ENCODE measurements at regions not wholly inside any gene's neighbourhood (a gene's known extent, or its start where the extent isn't known, plus 50 kb on each side); places are given as distances from the start of the nearest gene placed in this dataset.

GRCh38 chr12:7582796-7583195 lies 79.2 kb upstream of the CD163 start:
- TF ChIP-seq SAFB2 (IDR thresholded peaks at IDR 0.05; ENCODE audit: borderline replicate concordance, low read depth, low read length, severe bottlenecking) (no peak), CREB1 (IDR thresholded peaks at IDR 0.05) (no peak), CREB1 (CRISPR knock-in tag; IDR thresholded peaks at IDR 0.05) (no peak), BRD9 (IDR thresholded peaks at IDR 0.05; ENCODE audit: low read depth, partially characterized antibody) (no peak), ELK1 (CRISPR knock-in tag; IDR thresholded peaks at IDR 0.05) (no peak)

Data from K562 (cell line).